WTC11 (cell line): ENCODE measurements at regions not wholly inside any gene's neighbourhood (a gene's known extent, or its start where the extent isn't known, plus 50 kb on each side); places are given as distances from the start of the nearest gene placed in this dataset.

ENCODE experiments used
- CTCF ChIP-seq: fragments of 200-600 bp; IDR thresholded peaks from 2 replicates; pipeline ENCODE4 v1.8.0; 2022; ENCODE audit warnings: antibody characterized with exemption
- ZSCAN18 ChIP-seq: fragments of 250-450 bp; sonication (Bioruptor Pico); IDR thresholded peaks from 2 replicates; pipeline ENCODE4 v2.1.2; 2022; ENCODE audit warnings: mild to moderate bottlenecking, moderate library complexity
- TF ChIP-seq, protein P1 (sequence below): sonication (generic); formaldehyde crosslinking; IDR thresholded peaks from 2 replicates; pipeline ENCODE4 v1.8.1; 2022; ENCODE audit warnings: mild to moderate bottlenecking, missing genetic modification reagents, moderate library complexity, borderline replicate concordance
- TF ChIP-seq, protein P2 (sequence below): fragments of 250-450 bp; sonication (Bioruptor Pico); conservative IDR thresholded peaks from 2 replicates; pipeline ENCODE4 v1.9.0; 2021; ENCODE audit warnings: mild to moderate bottlenecking

GRCh38 chrY:19142093-19142492 is 368.6 kb upstream of the HSFY2 start:
- TF ChIP-seq CTCF, result no peak
- TF ChIP-seq, protein P1, sequence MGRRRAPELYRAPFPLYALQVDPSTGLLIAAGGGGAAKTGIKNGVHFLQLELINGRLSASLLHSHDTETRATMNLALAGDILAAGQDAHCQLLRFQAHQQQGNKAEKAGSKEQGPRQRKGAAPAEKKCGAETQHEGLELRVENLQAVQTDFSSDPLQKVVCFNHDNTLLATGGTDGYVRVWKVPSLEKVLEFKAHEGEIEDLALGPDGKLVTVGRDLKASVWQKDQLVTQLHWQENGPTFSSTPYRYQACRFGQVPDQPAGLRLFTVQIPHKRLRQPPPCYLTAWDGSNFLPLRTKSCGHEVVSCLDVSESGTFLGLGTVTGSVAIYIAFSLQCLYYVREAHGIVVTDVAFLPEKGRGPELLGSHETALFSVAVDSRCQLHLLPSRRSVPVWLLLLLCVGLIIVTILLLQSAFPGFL (CRISPR knock-in tag), result no peak
- TF ChIP-seq ZSCAN18, result no peak
- TF ChIP-seq, protein P2, sequence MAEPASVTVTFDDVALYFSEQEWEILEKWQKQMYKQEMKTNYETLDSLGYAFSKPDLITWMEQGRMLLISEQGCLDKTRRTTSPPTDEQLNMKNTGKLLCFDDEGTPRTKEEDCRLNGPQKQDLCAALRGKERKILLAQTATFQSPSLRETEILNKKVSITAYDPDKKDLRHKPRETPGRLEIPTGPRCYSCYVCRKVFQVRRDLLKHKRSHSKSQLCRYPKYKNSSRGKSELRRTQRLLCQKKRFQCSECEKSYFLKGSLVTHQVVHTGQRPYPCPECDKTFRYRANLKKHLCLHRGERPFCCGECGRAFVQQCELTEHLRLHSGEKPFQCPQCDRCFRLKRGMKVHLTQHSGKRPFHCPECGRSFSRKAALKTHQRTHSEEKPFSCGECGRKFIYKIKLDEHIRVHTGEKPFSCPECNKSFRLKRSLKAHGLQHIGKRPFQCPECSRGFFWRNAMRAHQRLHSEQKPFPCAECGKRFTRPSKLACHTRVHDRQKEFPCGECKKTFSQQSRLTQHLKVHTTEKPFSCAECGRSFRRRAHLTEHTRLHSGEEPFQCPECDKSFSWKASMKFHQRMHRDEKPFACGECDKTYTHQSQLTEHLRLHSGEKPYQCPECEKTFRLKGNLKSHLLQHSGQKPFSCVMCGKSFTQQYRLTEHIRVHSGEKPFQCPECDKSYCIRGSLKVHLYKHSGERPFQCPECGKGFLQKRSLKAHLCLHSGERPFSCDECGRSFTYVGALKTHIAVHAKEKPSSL (CRISPR knock-in tag), result no peak
